Neural progenitor cell (in vitro differentiated cells): ENCODE measurements at regions not wholly inside any gene's neighbourhood (a gene's known extent, or its start where the extent isn't known, plus 50 kb on each side); places are given as distances from the start of the nearest gene placed in this dataset. TPM values are rescaled to one million over a fixed set of nuclear protein-coding genes. Genes with fewer than 3 reads are reported as not detected.

Source experiments
- DNase-seq: peaks from one replicate; pipeline ENCODE4 v3.0.0-alpha.2; 2016; ENCODE audit warnings: low spot score
- H2AFZ ChIP-seq: fragments of 200-600 bp; sonication (generic); replicated peaks from 2 replicates; pipeline ENCODE4 v1.6.1; 2016; ENCODE audit warnings: antibody characterized with exemption
- H3F3A ChIP-seq: fragments of 200-600 bp; sonication (generic); 2 replicates; pipeline ENCODE4 v1.6.1; 2016; ENCODE audit warnings: antibody characterized with exemption, low read depth
- H3K27ac ChIP-seq: fragments of 200-600 bp; sonication (generic); 2 replicates; pipeline ENCODE4 v1.5.1; 2016; ENCODE audit warnings: mild to moderate bottlenecking
- H3K27me3 ChIP-seq: fragments of 200-600 bp; sonication (generic); 2 replicates; pipeline ENCODE4 v1.6.1; 2016; ENCODE audit warnings: mild to moderate bottlenecking, moderate library complexity
- H3K36me3 ChIP-seq: fragments of 200-600 bp; sonication (generic); 2 replicates; pipeline ENCODE4 v1.5.1; 2016
- H3K4me1 ChIP-seq: fragments of 200-600 bp; sonication (generic); 2 replicates; pipeline ENCODE4 v1.6.1; 2016; ENCODE audit warnings: mixed run types
- H3K4me2 ChIP-seq: fragments of 200-600 bp; sonication (generic); 2 replicates; pipeline ENCODE4 v1.6.1; 2016
- H3K4me3 ChIP-seq: fragments of 200-600 bp; sonication (generic); 2 replicates; pipeline ENCODE4 v1.5.1; 2016
- H3K79me2 ChIP-seq: fragments of 200-600 bp; sonication (generic); 2 replicates; pipeline ENCODE4 v1.6.1; 2016; ENCODE audit warnings: low read depth
- H3K9ac ChIP-seq: fragments of 200-600 bp; sonication (generic); 2 replicates; pipeline ENCODE4 v1.6.1; 2016
- H3K9me3 ChIP-seq: fragments of 200-600 bp; sonication (generic); 2 replicates; pipeline ENCODE4 v1.5.1; 2016; ENCODE audit warnings: low read depth
- H4K20me1 ChIP-seq: fragments of 200-600 bp; sonication (generic); 2 replicates; pipeline ENCODE4 v1.6.1; 2016; ENCODE audit warnings: low read depth
- H3K27ac Mint-ChIP-seq: 3 replicates; pipeline ENCODE4 v1.8.0; 2021; ENCODE audit warnings: mixed read lengths
- H3K27me3 Mint-ChIP-seq: 2 replicates; pipeline ENCODE4 v1.8.0; 2022; ENCODE audit warnings: low read depth, mild to moderate bottlenecking, inconsistent platforms, moderate library complexity, mixed read lengths; ENCODE audit not compliant: insufficient read depth
- H3K36me3 Mint-ChIP-seq: 3 replicates; pipeline ENCODE4 v1.8.0; 2021; ENCODE audit warnings: mixed read lengths
- H3K4me1 Mint-ChIP-seq: 3 replicates; pipeline ENCODE4 v1.8.0; 2021; ENCODE audit warnings: mixed read lengths
- H3K4me3 Mint-ChIP-seq: 3 replicates; pipeline ENCODE4 v1.8.0; 2021; ENCODE audit warnings: mild to moderate bottlenecking, moderate library complexity, mixed read lengths
- H3K9me3 Mint-ChIP-seq: 3 replicates; pipeline ENCODE4 v1.8.0; 2020; ENCODE audit warnings: mixed read lengths
- EZH2 ChIP-seq: fragments of 200-600 bp; sonication (generic); IDR thresholded peaks from 2 replicates; pipeline ENCODE4 v1.6.1; 2017; ENCODE audit warnings: antibody characterized with exemption, mild to moderate bottlenecking, moderate library complexity
- EZH2phosphoT487 ChIP-seq: fragments of 200-600 bp; sonication (generic); IDR thresholded peaks from 2 replicates; pipeline ENCODE4 v1.6.1; 2017; ENCODE audit warnings: antibody characterized with exemption
- small RNA-seq: library from RNA; depleted of rRNA; stranded (forward); fragments of <200 nt; gene quantifications from one replicate; pipeline ENCODE3, GENCODE V24; 2015
- TF ChIP-seq, protein P1 (sequence below): fragments of 200-600 bp; sonication (generic); IDR thresholded peaks from 2 replicates; pipeline ENCODE4 v1.5.1; 2017; ENCODE audit warnings: antibody characterized with exemption, mild to moderate bottlenecking

DNA sequence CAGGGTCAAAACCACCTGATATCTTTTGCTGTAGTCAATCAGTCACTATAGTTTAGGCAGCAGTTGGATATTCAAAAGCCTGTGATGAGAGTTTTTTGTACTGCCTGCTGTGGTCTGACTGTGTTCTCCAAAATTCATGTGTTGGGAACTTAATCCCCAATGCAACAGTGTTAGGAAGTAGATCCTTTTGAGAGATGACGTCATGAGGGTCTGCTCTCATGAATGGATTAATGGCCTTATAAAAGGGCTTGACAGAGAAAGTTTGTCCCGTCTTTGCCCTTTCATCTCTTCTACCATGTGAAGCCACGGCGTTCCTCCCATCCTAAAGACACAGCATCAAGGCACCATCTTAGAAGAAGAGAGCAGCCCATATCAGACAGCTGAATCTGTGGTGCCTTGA is 50.8 kb upstream of the PDE3A start:
- H3K36me3 ChIP-seq: no peaks in the 10 kb centered on the region
- H4K20me1 ChIP-seq: no peaks in the 10 kb centered on the region
- Mint-ChIP-seq H3K27me3 (peaks cover 2% of the 10 kb centered on the region), H3K27ac (no peak overlapping the region), H3K9me3 (no peaks in the 10 kb centered on the region), H3K4me1 (peaks cover 6% of the 10 kb centered on the region), H3K4me3 (no peak overlapping the region), H3K36me3 (no peaks in the 10 kb centered on the region)
- no peaks in the 10 kb centered on the region for H3K9me3 ChIP-seq
- DNase-seq: no peak
- TF ChIP-seq, protein P1, sequence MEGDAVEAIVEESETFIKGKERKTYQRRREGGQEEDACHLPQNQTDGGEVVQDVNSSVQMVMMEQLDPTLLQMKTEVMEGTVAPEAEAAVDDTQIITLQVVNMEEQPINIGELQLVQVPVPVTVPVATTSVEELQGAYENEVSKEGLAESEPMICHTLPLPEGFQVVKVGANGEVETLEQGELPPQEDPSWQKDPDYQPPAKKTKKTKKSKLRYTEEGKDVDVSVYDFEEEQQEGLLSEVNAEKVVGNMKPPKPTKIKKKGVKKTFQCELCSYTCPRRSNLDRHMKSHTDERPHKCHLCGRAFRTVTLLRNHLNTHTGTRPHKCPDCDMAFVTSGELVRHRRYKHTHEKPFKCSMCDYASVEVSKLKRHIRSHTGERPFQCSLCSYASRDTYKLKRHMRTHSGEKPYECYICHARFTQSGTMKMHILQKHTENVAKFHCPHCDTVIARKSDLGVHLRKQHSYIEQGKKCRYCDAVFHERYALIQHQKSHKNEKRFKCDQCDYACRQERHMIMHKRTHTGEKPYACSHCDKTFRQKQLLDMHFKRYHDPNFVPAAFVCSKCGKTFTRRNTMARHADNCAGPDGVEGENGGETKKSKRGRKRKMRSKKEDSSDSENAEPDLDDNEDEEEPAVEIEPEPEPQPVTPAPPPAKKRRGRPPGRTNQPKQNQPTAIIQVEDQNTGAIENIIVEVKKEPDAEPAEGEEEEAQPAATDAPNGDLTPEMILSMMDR: no peak
- TF ChIP-seq EZH2phosphoT487 (no peak), EZH2 (no peak)
- no peaks in the 10 kb centered on the region for H3K79me2 ChIP-seq
- no peak overlapping the region for H3K4me2 ChIP-seq
- no peak overlapping the region for H3K4me3 ChIP-seq
- no peaks in the 10 kb centered on the region for H3F3A ChIP-seq
- no peak overlapping the region for H3K9ac ChIP-seq
- H2AFZ ChIP-seq: no peak overlapping the region
- H3K4me1 ChIP-seq: no peaks in the 10 kb centered on the region
- H3K27ac ChIP-seq: no peak overlapping the region
- H3K27me3 ChIP-seq: no peaks in the 10 kb centered on the region

Small RNAs in the stretch of these regions (small RNA-seq; reads per million reads assigned to genes)
- gene RNU1-146P: not detected
